HEK293 (cell line): ENCODE measurements at regions not wholly inside any gene's neighbourhood (a gene's known extent, or its start where the extent isn't known, plus 50 kb on each side); places are given as distances from the start of the nearest gene placed in this dataset.

ENCODE experiments used
- CTCF ChIA-PET: fragments of 350-600 bp; formaldehyde crosslinking; extraction: SDS; loops from one replicate; lab custom pipeline; 2021; ENCODE audit warnings: antibody characterized with exemption; lab: Yijun Ruan, JAX
- POLR2A ChIA-PET: fragments of 300-600 bp; formaldehyde crosslinking; extraction: SDS; loops from one replicate; lab custom pipeline; 2020; ENCODE audit warnings: antibody characterized with exemption, inconsistent platforms; lab: Yijun Ruan, JAX
- H3K27ac ChIP-seq: fragments of 200-500 bp; sonication (Bioruptor generic); 2 replicates; pipeline ENCODE4 v1.5.1; 2014; ENCODE audit warnings: low read depth, low read length, control low read depth, inconsistent platforms; ENCODE audit errors: extremely low read depth
- H3K36me3 ChIP-seq, 2 experiments: fragments of 200-500 bp in 1 of 2; sonication (Bioruptor generic) in 1 of 2; 1 replicate in 1 of 2; 2 replicates in 1 of 2; pipeline ENCODE4 v1.5.1; 2014 to 2017; ENCODE audit warnings: inconsistent platforms in 2 of 2, low read length in 2 of 2; ENCODE audit not compliant: control insufficient read depth in 2 of 2, insufficient read depth in 1 of 2
- H3K4me1 ChIP-seq: fragments of 200-500 bp; sonication (Bioruptor generic); 2 replicates; pipeline ENCODE4 v1.5.1; 2014; ENCODE audit warnings: mild to moderate bottlenecking, low read length, inconsistent platforms; ENCODE audit not compliant: control insufficient read depth, insufficient read depth
- H3K4me3 ChIP-seq: 2 replicates; pipeline ENCODE4 v1.5.1; 2011; ENCODE audit warnings: low read depth, mild to moderate bottlenecking, control low read depth, low read length, moderate library complexity
- H3K9me3 ChIP-seq: fragments of 200-500 bp; sonication (Bioruptor generic); 2 replicates; pipeline ENCODE4 v1.5.1; 2014; ENCODE audit warnings: low read depth, low read length, inconsistent platforms; ENCODE audit not compliant: control insufficient read depth, insufficient read depth
- ATF2 ChIP-seq: fragments of 450-650 bp; formaldehyde crosslinking; IDR thresholded peaks from 2 replicates; pipeline ENCODE4 v1.5.1; 2016; ENCODE audit warnings: missing biosample characterization, missing genetic modification characterization, low read depth
- BCL11A ChIP-seq: fragments of 450-650 bp; formaldehyde crosslinking; IDR thresholded peaks from 2 replicates; pipeline ENCODE4 v1.5.1; 2016; ENCODE audit warnings: low read depth, missing biosample characterization, missing genetic modification characterization
- HOXA7 ChIP-seq: sonication (generic); formaldehyde crosslinking; IDR thresholded peaks from 2 replicates; pipeline ENCODE4 v1.8.1; 2022; ENCODE audit warnings: missing genetic modification reagents, borderline replicate concordance
- OSR2 ChIP-seq: fragments of 450-650 bp; formaldehyde crosslinking; IDR thresholded peaks from 2 replicates; pipeline ENCODE4 v1.5.1; 2016; ENCODE audit warnings: missing biosample characterization, missing genetic modification characterization
- OVOL3 ChIP-seq: fragments of 450-650 bp; formaldehyde crosslinking; IDR thresholded peaks from 2 replicates; pipeline ENCODE4 v1.5.1; 2016; ENCODE audit warnings: missing biosample characterization, missing genetic modification characterization
- REST ChIP-seq: fragments of 450-650 bp; formaldehyde crosslinking; IDR thresholded peaks from 2 replicates; pipeline ENCODE4 v1.5.1; 2016; ENCODE audit warnings: missing biosample characterization, missing genetic modification characterization
- SP2 ChIP-seq: fragments of 450-650 bp; formaldehyde crosslinking; IDR thresholded peaks from 2 replicates; pipeline ENCODE4 v1.5.1; 2016; ENCODE audit warnings: missing biosample characterization, missing genetic modification characterization
- SP7 ChIP-seq: fragments of 450-650 bp; formaldehyde crosslinking; IDR thresholded peaks from 2 replicates; pipeline ENCODE4 v1.5.1; 2016; ENCODE audit warnings: missing biosample characterization, missing genetic modification characterization
- ZBTB10 ChIP-seq: fragments of 450-650 bp; formaldehyde crosslinking; IDR thresholded peaks from 2 replicates; pipeline ENCODE4 v1.5.1; 2016; ENCODE audit warnings: missing biosample characterization, missing genetic modification characterization
- ZBTB7A ChIP-seq: fragments of 450-650 bp; formaldehyde crosslinking; IDR thresholded peaks from 2 replicates; pipeline ENCODE4 v1.5.1; 2016; ENCODE audit warnings: low read depth, missing biosample characterization, missing genetic modification characterization
- ZFP41 ChIP-seq: fragments of 450-650 bp; formaldehyde crosslinking; IDR thresholded peaks from 2 replicates; pipeline ENCODE4 v1.5.1; 2016; ENCODE audit warnings: missing biosample characterization, missing genetic modification characterization, borderline replicate concordance
- ZNF132 ChIP-seq: fragments of 450-650 bp; formaldehyde crosslinking; IDR thresholded peaks from 2 replicates; pipeline ENCODE4 v1.5.1; 2017; ENCODE audit warnings: missing biosample characterization, missing genetic modification characterization, borderline replicate concordance
- ZNF148 ChIP-seq: fragments of 450-650 bp; formaldehyde crosslinking; IDR thresholded peaks from 2 replicates; pipeline ENCODE4 v1.5.0; 2017; ENCODE audit warnings: missing biosample characterization, missing genetic modification characterization, borderline replicate concordance
- ZNF155 ChIP-seq: fragments of 450-650 bp; formaldehyde crosslinking; IDR thresholded peaks from 2 replicates; pipeline ENCODE4 v1.5.1; 2016; ENCODE audit warnings: missing biosample characterization, missing genetic modification characterization
- ZNF174 ChIP-seq: fragments of 450-650 bp; formaldehyde crosslinking; IDR thresholded peaks from 2 replicates; pipeline ENCODE4 v1.5.0; 2017; ENCODE audit warnings: missing biosample characterization, mild to moderate bottlenecking, missing genetic modification characterization
- ZNF175 ChIP-seq: fragments of 450-650 bp; formaldehyde crosslinking; IDR thresholded peaks from 2 replicates; pipeline ENCODE4 v1.5.1; 2016; ENCODE audit warnings: missing biosample characterization, missing genetic modification characterization
- ZNF19 ChIP-seq: fragments of 450-650 bp; formaldehyde crosslinking; IDR thresholded peaks from 2 replicates; pipeline ENCODE4; 2016; ENCODE audit warnings: missing biosample characterization, missing genetic modification characterization, low read depth
- ZNF223 ChIP-seq: fragments of 450-650 bp; formaldehyde crosslinking; IDR thresholded peaks from 2 replicates; pipeline ENCODE4 v1.5.1; 2016; ENCODE audit warnings: missing biosample characterization, missing genetic modification characterization
- ZNF548 ChIP-seq: fragments of 450-650 bp; formaldehyde crosslinking; IDR thresholded peaks from 2 replicates; pipeline ENCODE4 v1.5.1; 2016; ENCODE audit warnings: missing biosample characterization, missing genetic modification characterization
- ZNF600 ChIP-seq: fragments of 450-650 bp; formaldehyde crosslinking; IDR thresholded peaks from 2 replicates; pipeline ENCODE4 v1.5.1; 2016; ENCODE audit warnings: missing biosample characterization, missing genetic modification characterization
- ZNF621 ChIP-seq: fragments of 450-650 bp; formaldehyde crosslinking; IDR thresholded peaks from 2 replicates; pipeline ENCODE4 v1.5.1; 2017; ENCODE audit warnings: missing biosample characterization, missing genetic modification characterization
- ZNF624 ChIP-seq: fragments of 450-650 bp; formaldehyde crosslinking; IDR thresholded peaks from 2 replicates; pipeline ENCODE4 v1.5.1; 2017; ENCODE audit warnings: missing biosample characterization, missing genetic modification characterization
- ZNF701 ChIP-seq: fragments of 450-650 bp; formaldehyde crosslinking; IDR thresholded peaks from 2 replicates; pipeline ENCODE4 v1.5.1; 2016; ENCODE audit warnings: missing biosample characterization, missing genetic modification characterization
- ZNF776 ChIP-seq: fragments of 450-650 bp; formaldehyde crosslinking; IDR thresholded peaks from 2 replicates; pipeline ENCODE4 v1.5.0; 2017; ENCODE audit warnings: missing biosample characterization, missing genetic modification characterization, borderline replicate concordance

DNA sequence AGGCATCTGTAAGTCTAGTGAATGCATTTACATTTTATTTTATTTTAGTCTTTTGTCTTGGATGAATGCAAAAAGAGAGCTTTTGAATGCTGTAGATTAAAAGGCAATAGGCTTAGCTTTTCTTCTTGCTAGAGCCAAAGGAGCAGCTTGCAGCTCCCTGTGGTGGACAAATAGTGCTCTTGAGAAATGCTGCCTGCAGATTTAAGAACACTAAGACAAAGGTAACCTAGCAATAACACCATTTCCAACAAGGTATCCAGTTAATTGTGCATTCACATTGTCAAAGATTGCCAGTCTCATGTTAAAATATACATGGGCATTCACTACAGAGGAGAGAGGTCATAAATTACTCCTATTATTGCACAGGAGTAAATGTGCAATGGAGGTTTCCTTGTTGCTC, 859.2 kb upstream of the PRKX start:
- H3K4me3 ChIP-seq, result no peak overlapping the region
- no peaks in the 10 kb centered on the region for H3K4me1 ChIP-seq

GRCh38 chrX:4570151-4570550, 856.7 kb upstream of the PRKX start:
- TF ChIP-seq OVOL3 (tag by site-specific recombination) (no peak), ZBTB7A (tag by site-specific recombination) (no peak), BCL11A (tag by site-specific recombination) (no peak), ZNF19 (tag by site-specific recombination) (no peak), ZBTB10 (tag by site-specific recombination) (no peak)
- Histone ChIP-seq H3K27ac (no peak overlapping the region), H3K9me3 (no peaks in the 10 kb centered on the region), H3K4me1 (no peaks in the 10 kb centered on the region), H3K4me3 (no peak overlapping the region), H3K36me3 (no peaks in the 10 kb centered on the region)
- ChIA-PET POLR2A (no interaction called here), CTCF (interaction anchor here (0.7 kb wide), 1 partner anchor 165 kb away, joined by 3 read pairs; no protein-coding TSS in a partner anchor)

More for the DNA sequence above, 859.2 kb upstream of the PRKX start:
- TF ChIP-seq ZNF148, result no peak
- no peak for TF ChIP-seq ZFP41 (tag by site-specific recombination)
- TF ChIP-seq ATF2, result no peak
- TF ChIP-seq ZNF600 (tag by site-specific recombination), result no peak
- TF ChIP-seq OSR2 (tag by site-specific recombination), result no peak
- TF ChIP-seq ZNF624, result no peak
- TF ChIP-seq ZNF223, result no peak
- no peak for TF ChIP-seq ZNF548 (tag by site-specific recombination)
- TF ChIP-seq ZNF621, result no peak
- TF ChIP-seq ZNF19 (tag by site-specific recombination), result no peak
- TF ChIP-seq OVOL3 (tag by site-specific recombination), result no peak
- TF ChIP-seq ZNF776, result no peak
- TF ChIP-seq HOXA7, result no peak
- TF ChIP-seq ZNF174, result no peak
- TF ChIP-seq, all 188 proteins: peak for 0
- Histone ChIP-seq H3K9me3 (no peaks in the 10 kb centered on the region), H3K27ac (no peak overlapping the region), H3K36me3 (no peaks in the 10 kb centered on the region)
- POLR2A ChIA-PET, result no interaction called here
- CTCF ChIA-PET, result no interaction called here

DNA sequence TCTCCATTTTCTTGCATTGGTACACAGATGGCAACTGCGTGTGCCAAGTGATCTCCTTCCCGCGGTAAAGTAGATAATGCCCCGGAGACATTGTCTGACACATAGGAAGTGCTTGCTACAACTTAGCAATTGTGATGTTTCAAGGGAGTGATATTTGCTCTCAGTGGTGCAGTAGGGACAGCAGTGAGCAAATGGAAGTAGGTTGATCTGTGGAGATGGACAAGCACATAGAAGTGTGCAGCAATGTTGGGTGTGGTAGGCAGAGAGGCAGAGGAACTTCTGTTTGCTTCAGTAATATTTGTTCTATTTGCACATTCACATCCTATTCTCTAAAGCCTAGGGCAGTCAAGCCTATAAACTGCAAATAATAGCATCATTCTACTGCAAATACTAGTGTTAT, 846.7 kb upstream of the PRKX start:
- H3K4me1 ChIP-seq, result no peaks in the 10 kb centered on the region
- no peak overlapping the region for H3K27ac ChIP-seq
- no peaks in the 10 kb centered on the region for H3K9me3 ChIP-seq
- POLR2A ChIA-PET, result no interaction called here
- H3K36me3 ChIP-seq, result no peaks in the 10 kb centered on the region
- no peak overlapping the region for H3K4me3 ChIP-seq
- CTCF ChIA-PET, result no interaction called here
- TF ChIP-seq ZNF132 (tag by site-specific recombination) (no peak), SP2 (tag by site-specific recombination) (no peak), ZNF175 (no peak), REST (tag by site-specific recombination) (no peak), ZNF701 (tag by site-specific recombination) (no peak), ZNF155 (tag by site-specific recombination) (no peak), SP7 (no peak)
